ENCODE measurements at regions not wholly inside any gene's neighbourhood (a gene's known extent, or its start where the extent isn't known, plus 50 kb on each side); places are given as distances from the start of the nearest gene placed in this dataset.

DNA sequence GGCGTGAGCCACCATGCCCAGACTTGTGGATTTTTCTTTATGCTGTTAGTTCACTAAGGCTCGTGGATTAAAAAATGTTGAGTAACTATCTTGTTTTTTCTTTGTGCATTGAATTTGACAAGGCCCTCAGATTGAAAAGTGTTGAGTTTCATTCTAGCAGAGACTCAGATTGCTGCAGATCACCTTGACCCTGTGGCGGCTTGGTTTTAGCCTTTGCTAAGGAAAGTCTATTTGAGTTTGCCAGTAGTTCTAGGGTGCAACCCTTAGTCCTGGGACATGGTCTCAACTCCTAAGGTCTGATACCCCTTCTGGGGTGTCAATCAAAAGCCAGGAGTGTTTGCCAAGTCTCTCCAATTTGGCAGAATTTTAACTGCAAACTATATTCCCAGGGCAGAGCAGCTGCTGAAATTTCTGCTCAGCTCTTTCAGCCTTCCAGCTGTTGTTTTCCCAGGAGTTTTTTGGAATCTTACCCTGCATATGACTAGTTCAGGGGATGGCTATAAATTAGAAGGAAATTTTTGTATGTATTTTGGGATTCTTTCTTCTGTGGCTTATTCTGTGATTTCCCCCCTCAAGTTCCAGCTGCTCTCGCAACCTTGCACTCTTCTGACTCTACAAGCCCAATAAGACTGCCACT lies 84.3 kb upstream of the HAND1 start:
- Histone ChIP-seq H4K20me1 (replicated peaks in 1 of 2; ENCODE audit: control insufficient read depth in 1 of 2, insufficient read depth in 2 of 2, low read length in 2 of 2) (no peaks in the 10 kb centered on the region), H3K14ac (ENCODE audit: insufficient read length) (no peak overlapping the region)

More for the DNA sequence above, 84.3 kb upstream of the HAND1 start:
- no peak overlapping the region for H3K4me2 ChIP-seq (ENCODE audit: insufficient read depth in 1 of 2, low read depth in 2 of 2, low read length in 2 of 2)
- H2BK20ac ChIP-seq (ENCODE audit: low read length) = no peak overlapping the region
- no peak overlapping the region for H4K8ac ChIP-seq (ENCODE audit: extremely low read depth, insufficient read depth, low read length)
- no peak overlapping the region for H4K91ac ChIP-seq (replicated peaks; ENCODE audit: insufficient read length, low read length)
- H2BK120ac ChIP-seq (replicated peaks; ENCODE audit: low read depth, low read length) = no peak overlapping the region
- no peak overlapping the region for H3K9ac ChIP-seq (replicated peaks in 1 of 4; ENCODE audit: extremely low read depth in 1 of 4, low read depth in 3 of 4, low read length in 3 of 4)
- H3K27ac ChIP-seq (ENCODE audit: low read depth, low read length) = no peak overlapping the region
- no peaks in the 10 kb centered on the region for H3K4me1 ChIP-seq (replicated peaks in 1 of 4; ENCODE audit: control insufficient read depth in 3 of 4, insufficient read depth in 4 of 4, low read length in 3 of 4)
- no peaks in the 10 kb centered on the region for H3K9me3 ChIP-seq (ENCODE audit: insufficient read depth in 2 of 2, low read depth in 1 of 2, low read length in 1 of 2)
- H3K27me3 ChIP-seq (replicated peaks in 1 of 4; ENCODE audit: control insufficient read depth in 3 of 4, extremely low read depth in 1 of 4, insufficient read depth in 3 of 4, low read length in 3 of 4) = no peaks in the 10 kb centered on the region
- POLR2A ChIA-PET (ENCODE audit: partially characterized antibody) = no interaction called here
- no peak overlapping the region for H3K4me3 ChIP-seq (ENCODE audit: extremely low read depth in 1 of 4, insufficient read depth in 2 of 4, low read depth in 3 of 4, low read length in 4 of 4)
- H2AFZ ChIP-seq (ENCODE audit: low read length) = no peak overlapping the region
- no peak overlapping the region for H4K5ac ChIP-seq (ENCODE audit: insufficient read length, low read depth, low read length)
- H3K23me2 ChIP-seq (ENCODE audit: low read depth, low read length) = no peaks in the 10 kb centered on the region
- no peak overlapping the region for H3K4ac ChIP-seq (replicated peaks; ENCODE audit: insufficient read length, low read depth, low read length)
- TF ChIP-seq NANOG (IDR thresholded peaks at IDR 0.05; ENCODE audit: insufficient read depth, low read depth, low read length, poor library complexity, severe bottlenecking) (no peak), SIN3A (conservative IDR thresholded peaks at IDR 0.05 in 1 of 2, IDR thresholded peaks at IDR 0.05 in 1 of 2; ENCODE audit: low read depth in 1 of 2, low read length in 2 of 2) (no peak)
- H3K79me1 ChIP-seq (ENCODE audit: low read depth, low read length) = no peaks in the 10 kb centered on the region
- DNase-seq (ENCODE audit: low read depth in 1 of 2, low spot score in 2 of 2) = no peak
- H3K56ac ChIP-seq (replicated peaks; ENCODE audit: insufficient read length, low read depth, low read length) = no peak overlapping the region
- no peak overlapping the region for H2AK5ac ChIP-seq (ENCODE audit: low read depth, low read length)
- no peak overlapping the region for H3K23ac ChIP-seq (ENCODE audit: insufficient read length)
- CTCF ChIA-PET (ENCODE audit: partially characterized antibody) = interaction anchor here (0.6 to 1.6 kb wide), 4 partner anchors 9 to 131 kb away, joined by 3 to 4 read pairs (median 3); no protein-coding TSS in a partner anchor
- no peaks in the 10 kb centered on the region for H3K36me3 ChIP-seq (ENCODE audit: control insufficient read depth in 2 of 4, insufficient read depth in 4 of 4, low read length in 3 of 4)
- H2BK12ac ChIP-seq (ENCODE audit: low read depth, low read length) = no peak overlapping the region
- H2BK15ac ChIP-seq (ENCODE audit: low read length) = no peak overlapping the region
- H3K18ac ChIP-seq (ENCODE audit: extremely low read depth, low read length) = no peak overlapping the region
- no peak overlapping the region for H2BK5ac ChIP-seq (ENCODE audit: low read depth, low read length)
- WGBS, 2 experiments (ENCODE audit: extremely low coverage in 1 of 2, insufficient coverage in 1 of 2, insufficient read length in 1 of 2, insufficient replicate concordance in 2 of 2, low coverage in 1 of 2, low lambda C conversion rate in 2 of 2, missing lambda C conversion rate in 1 of 2) = 86% methylated on average over 4 of the region's 4 CpGs; no CpG with 5 or more reads in 1 of the 2 experiments
- no peaks in the 10 kb centered on the region for H3K79me2 ChIP-seq (ENCODE audit: control insufficient read depth in 1 of 2, insufficient read depth in 2 of 2, low read length in 2 of 2)
- no peak for FAIRE-seq
